Cardiac muscle cell (in vitro differentiated cells and primary cell): ENCODE measurements at regions not wholly inside any gene's neighbourhood (a gene's known extent, or its start where the extent isn't known, plus 50 kb on each side); places are given as distances from the start of the nearest gene placed in this dataset.

ENCODE experiments used
- DNase-seq, 2 donors: peaks; one replicate each; pipeline versions ENCODE4 v3.0.0 to v3.0.0-alpha.2; 2010 to 2017; ENCODE audit warnings: low read depth in 1 of 2, low spot score in 1 of 2
- H3K27ac ChIP-seq: fragments of 200-600 bp; sonication (generic); 2 replicates; pipeline ENCODE4 v1.5.1; 2016
- H3K27me3 ChIP-seq: fragments of 200-600 bp; sonication (generic); 2 replicates; pipeline ENCODE4 v1.6.0; 2016; ENCODE audit warnings: control low read depth
- H3K36me3 ChIP-seq: fragments of 200-600 bp; sonication (generic); 2 replicates; pipeline ENCODE4 v1.5.1; 2016; ENCODE audit warnings: control low read depth
- H3K4me1 ChIP-seq: fragments of 200-600 bp; sonication (generic); 2 replicates; pipeline ENCODE4 v1.8.1; 2017; ENCODE audit warnings: low read depth, mild to moderate bottlenecking, mixed run types
- H3K4me3 ChIP-seq: fragments of 200-600 bp; sonication (generic); 2 replicates; pipeline ENCODE4 v1.5.1; 2016; ENCODE audit warnings: mild to moderate bottlenecking
- H3K9me3 ChIP-seq: fragments of 200-600 bp; sonication (generic); 2 replicates; pipeline ENCODE4 v1.5.1; 2017; ENCODE audit warnings: low read depth, mild to moderate bottlenecking, control low read depth
- CTCF ChIP-seq: IDR thresholded peaks from 2 replicates; pipeline ENCODE4 v1.5.1; 2012; ENCODE audit warnings: low read depth, mild to moderate bottlenecking, low read length

GRCh38 chr16:6916946-6917345 lies 415.7 kb upstream of the RBFOX1 start:
- Histone ChIP-seq H3K4me1 (no peaks in the 10 kb centered on the region), H3K27ac (no peak overlapping the region), H3K36me3 (no peaks in the 10 kb centered on the region), H3K27me3 (no peaks in the 10 kb centered on the region), H3K9me3 (no peaks in the 10 kb centered on the region), H3K4me3 (no peak overlapping the region)
- DNase-seq = no peak
- TF ChIP-seq CTCF = no peak

- Histone ChIP-seq H3K9me3 (no peaks in the 10 kb centered on the region), H3K4me1 (no peaks in the 10 kb centered on the region), H3K27me3 (no peaks in the 10 kb centered on the region), H3K4me3 (no peak overlapping the region), H3K36me3 (no peaks in the 10 kb centered on the region), H3K27ac (no peak overlapping the region)
- DNase-seq = no peak
- TF ChIP-seq CTCF = no peak
Measured at GRCh38 chr16:6913566-6913965, 419.1 kb upstream of the RBFOX1 start.

DNA sequence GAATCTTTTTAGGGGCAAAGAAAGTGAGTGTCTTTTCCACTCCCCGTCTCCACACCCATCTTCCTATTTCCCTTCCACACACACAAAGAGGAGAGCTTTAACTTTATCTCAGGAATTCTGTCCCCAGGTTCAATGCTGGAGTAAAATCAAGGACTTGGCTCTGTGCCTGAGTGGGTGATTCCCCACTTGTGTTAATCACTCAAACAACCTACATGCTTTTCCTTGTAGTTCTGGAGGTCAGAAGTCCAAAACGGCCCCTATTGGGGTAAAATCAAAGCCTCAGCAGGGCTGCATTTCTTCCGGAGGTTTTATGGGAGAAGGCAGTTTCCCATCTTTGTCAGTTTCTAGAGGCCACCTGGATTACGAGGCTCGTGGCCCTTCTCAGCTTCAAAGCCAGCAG lies 422.3 kb upstream of the RBFOX1 start:
- no peak for TF ChIP-seq CTCF
- H3K4me1 ChIP-seq = no peaks in the 10 kb centered on the region
- DNase-seq = peak in 1 of 2 donors; percentile 25
- no peak overlapping the region for H3K27ac ChIP-seq
- no peaks in the 10 kb centered on the region for H3K36me3 ChIP-seq
- H3K9me3 ChIP-seq = no peaks in the 10 kb centered on the region
- H3K4me3 ChIP-seq = no peak overlapping the region
- no peaks in the 10 kb centered on the region for H3K27me3 ChIP-seq

DNA sequence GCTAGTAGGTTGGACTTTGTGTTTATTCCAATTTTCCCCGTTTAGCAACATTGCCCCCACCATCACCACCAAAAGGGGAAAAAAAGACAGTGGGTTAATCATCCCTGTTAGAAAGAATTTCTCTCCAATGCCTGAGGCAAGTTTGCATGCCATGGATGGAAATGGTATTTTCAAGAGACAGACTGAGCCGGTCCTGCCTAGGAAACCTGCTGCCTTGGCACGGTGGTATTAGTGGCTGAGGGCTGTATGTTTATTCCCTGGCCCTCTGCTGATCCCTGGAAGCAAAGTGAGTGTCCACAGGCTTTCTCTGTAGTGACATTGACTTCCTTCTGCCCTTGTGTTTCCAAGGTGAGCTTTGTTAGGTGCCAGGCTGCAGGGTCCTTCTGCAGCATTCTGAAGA lies 427.0 kb upstream of the RBFOX1 start:
- H3K9me3 ChIP-seq = no peaks in the 10 kb centered on the region
- no peak for TF ChIP-seq CTCF

GRCh38 chr16:6903671-6904070 lies 429.0 kb upstream of the RBFOX1 start:
- TF ChIP-seq CTCF = no peak
- H3K4me1 ChIP-seq = no peaks in the 10 kb centered on the region
- H3K27ac ChIP-seq = no peak overlapping the region
- DNase-seq = no peak
- H3K4me3 ChIP-seq = no peak overlapping the region
- H3K27me3 ChIP-seq = no peaks in the 10 kb centered on the region
- H3K9me3 ChIP-seq = no peaks in the 10 kb centered on the region
- H3K36me3 ChIP-seq = no peaks in the 10 kb centered on the region

More for the DNA sequence above, 427.0 kb upstream of the RBFOX1 start:
- Histone ChIP-seq H3K27ac (no peak overlapping the region), H3K4me1 (no peaks in the 10 kb centered on the region), H3K27me3 (no peaks in the 10 kb centered on the region), H3K36me3 (no peaks in the 10 kb centered on the region), H3K4me3 (no peak overlapping the region)
- DNase-seq = no peak

DNA sequence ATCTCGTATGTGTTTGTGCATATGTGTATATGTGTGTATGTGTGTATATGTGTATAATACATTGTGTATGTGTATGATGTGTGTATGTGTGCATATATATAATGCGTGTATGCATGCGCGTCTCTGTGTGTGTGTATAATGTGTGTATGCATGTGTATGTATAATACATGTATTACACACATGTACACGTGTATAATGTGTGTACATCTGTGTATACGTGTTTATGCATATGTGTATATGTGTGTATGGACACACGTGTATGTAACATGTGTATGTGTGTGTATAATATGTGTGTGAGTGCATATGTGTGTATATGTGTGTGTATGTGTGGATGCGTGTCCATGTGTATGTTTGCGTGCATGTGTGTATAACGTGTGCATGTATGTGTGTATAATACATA lies 433.7 kb upstream of the RBFOX1 start:
- Histone ChIP-seq H3K27ac (no peak overlapping the region), H3K36me3 (no peaks in the 10 kb centered on the region), H3K27me3 (peaks cover 7% of the 10 kb centered on the region), H3K9me3 (no peaks in the 10 kb centered on the region), H3K4me1 (no peaks in the 10 kb centered on the region), H3K4me3 (no peak overlapping the region)
- TF ChIP-seq CTCF = no peak
- no peak for DNase-seq
